K562 (cell line): ENCODE measurements at regions not wholly inside any gene's neighbourhood (a gene's known extent, or its start where the extent isn't known, plus 50 kb on each side); places are given as distances from the start of the nearest gene placed in this dataset.

Experiments used
- C11orf30 ChIP-seq: fragments of 450-650 bp; IDR thresholded peaks from 2 replicates; pipeline ENCODE4 v1.6.1; 2016; ENCODE audit warnings: low read depth, mild to moderate bottlenecking
- GATA2 ChIP-seq: sonication (generic); formaldehyde crosslinking; IDR thresholded peaks from 2 replicates; pipeline ENCODE4 v1.4.0; 2020; ENCODE audit warnings: mild to moderate bottlenecking, missing genetic modification reagents
- MBD1 ChIP-seq: fragments of 250-450 bp; sonication (Bioruptor Pico); IDR thresholded peaks from 2 replicates; pipeline ENCODE4 v1.8.0; 2022; ENCODE audit warnings: inconsistent platforms
- RREB1 ChIP-seq: fragments of 250-450 bp; sonication (Bioruptor Pico); IDR thresholded peaks from 2 replicates; pipeline ENCODE4 v1.4.0; 2020
- ZNF174 ChIP-seq: fragments of 250-450 bp; sonication (Bioruptor Pico); IDR thresholded peaks from 2 replicates; pipeline ENCODE4 v1.4.0; 2020; ENCODE audit warnings: mild to moderate bottlenecking

DNA sequence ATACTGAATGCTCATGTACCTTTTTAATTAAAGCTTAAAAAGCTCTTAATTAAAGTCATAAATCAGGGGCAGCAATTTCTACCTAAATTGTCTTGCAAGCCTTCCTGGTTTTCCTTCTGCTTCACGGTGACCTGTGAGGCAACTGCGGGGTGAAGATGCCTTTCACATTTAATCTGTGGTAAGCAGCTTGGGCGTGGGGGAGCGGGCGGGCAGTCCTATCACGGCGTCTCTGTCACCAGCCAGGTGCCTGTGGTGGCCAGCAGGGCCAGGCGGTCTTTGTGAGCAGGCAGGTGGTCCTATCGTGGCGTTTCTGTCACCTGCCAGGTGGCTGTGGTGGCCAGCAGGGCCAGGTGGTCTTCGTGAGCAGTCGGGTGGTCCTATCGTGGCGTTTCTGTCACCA, 269.2 kb upstream of the PPP2R2D start (continued):
- TF ChIP-seq ZNF174 (CRISPR knock-in tag), result no peak
- no peak for TF ChIP-seq RREB1 (CRISPR knock-in tag)
- no peak for TF ChIP-seq GATA2 (CRISPR knock-in tag)
- no peak for TF ChIP-seq MBD1 (CRISPR knock-in tag)
- TF ChIP-seq C11orf30, result no peak
